22Rv1 (cell line): ENCODE measurements at regions not wholly inside any gene's neighbourhood (a gene's known extent, or its start where the extent isn't known, plus 50 kb on each side); places are given as distances from the start of the nearest gene placed in this dataset.

Experiments
- H3K27ac ChIP-seq: fragments of 450-650 bp; 2 replicates; pipeline ENCODE4 v1.5.1; 2017
- ZFX ChIP-seq: fragments of 450-650 bp; IDR thresholded peaks from 2 replicates; pipeline ENCODE4 v1.6.1; 2017; ENCODE audit warnings: antibody characterized with exemption, borderline replicate concordance
- TF ChIP-seq, protein P1 (sequence below): fragments of 450-650 bp; IDR thresholded peaks from 2 replicates; pipeline ENCODE4 v1.5.1; 2017; ENCODE audit warnings: mild to moderate bottlenecking

DNA sequence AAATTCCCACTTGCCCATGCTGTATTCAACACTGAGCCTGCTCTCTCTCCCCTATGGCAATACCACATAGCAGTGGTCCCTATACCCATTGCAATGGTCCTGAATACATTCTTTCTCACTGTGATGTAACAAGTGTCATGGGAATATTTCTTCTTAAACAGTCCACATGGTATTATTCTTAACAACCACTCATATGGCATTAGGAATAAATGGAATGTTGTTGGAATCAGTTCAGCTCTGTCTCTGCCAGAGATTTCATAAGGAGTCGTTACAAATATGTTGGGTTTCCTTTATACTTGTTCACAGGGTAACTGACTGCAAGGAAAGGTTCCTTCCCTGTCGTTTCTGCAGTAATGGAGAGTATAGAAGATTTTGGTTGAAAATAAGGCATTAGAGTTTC is 128.3 kb upstream of the SPATA13 start:
- TF ChIP-seq, protein P1, sequence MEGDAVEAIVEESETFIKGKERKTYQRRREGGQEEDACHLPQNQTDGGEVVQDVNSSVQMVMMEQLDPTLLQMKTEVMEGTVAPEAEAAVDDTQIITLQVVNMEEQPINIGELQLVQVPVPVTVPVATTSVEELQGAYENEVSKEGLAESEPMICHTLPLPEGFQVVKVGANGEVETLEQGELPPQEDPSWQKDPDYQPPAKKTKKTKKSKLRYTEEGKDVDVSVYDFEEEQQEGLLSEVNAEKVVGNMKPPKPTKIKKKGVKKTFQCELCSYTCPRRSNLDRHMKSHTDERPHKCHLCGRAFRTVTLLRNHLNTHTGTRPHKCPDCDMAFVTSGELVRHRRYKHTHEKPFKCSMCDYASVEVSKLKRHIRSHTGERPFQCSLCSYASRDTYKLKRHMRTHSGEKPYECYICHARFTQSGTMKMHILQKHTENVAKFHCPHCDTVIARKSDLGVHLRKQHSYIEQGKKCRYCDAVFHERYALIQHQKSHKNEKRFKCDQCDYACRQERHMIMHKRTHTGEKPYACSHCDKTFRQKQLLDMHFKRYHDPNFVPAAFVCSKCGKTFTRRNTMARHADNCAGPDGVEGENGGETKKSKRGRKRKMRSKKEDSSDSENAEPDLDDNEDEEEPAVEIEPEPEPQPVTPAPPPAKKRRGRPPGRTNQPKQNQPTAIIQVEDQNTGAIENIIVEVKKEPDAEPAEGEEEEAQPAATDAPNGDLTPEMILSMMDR = no peak
- no peak for TF ChIP-seq ZFX
- no peak overlapping the region for H3K27ac ChIP-seq

- TF ChIP-seq ZFX = no peak
- TF ChIP-seq, protein P1 = no peak
These were observed 127.8 kb upstream of the SPATA13 start for GRCh38 chr13:24032674-24033073.

DNA sequence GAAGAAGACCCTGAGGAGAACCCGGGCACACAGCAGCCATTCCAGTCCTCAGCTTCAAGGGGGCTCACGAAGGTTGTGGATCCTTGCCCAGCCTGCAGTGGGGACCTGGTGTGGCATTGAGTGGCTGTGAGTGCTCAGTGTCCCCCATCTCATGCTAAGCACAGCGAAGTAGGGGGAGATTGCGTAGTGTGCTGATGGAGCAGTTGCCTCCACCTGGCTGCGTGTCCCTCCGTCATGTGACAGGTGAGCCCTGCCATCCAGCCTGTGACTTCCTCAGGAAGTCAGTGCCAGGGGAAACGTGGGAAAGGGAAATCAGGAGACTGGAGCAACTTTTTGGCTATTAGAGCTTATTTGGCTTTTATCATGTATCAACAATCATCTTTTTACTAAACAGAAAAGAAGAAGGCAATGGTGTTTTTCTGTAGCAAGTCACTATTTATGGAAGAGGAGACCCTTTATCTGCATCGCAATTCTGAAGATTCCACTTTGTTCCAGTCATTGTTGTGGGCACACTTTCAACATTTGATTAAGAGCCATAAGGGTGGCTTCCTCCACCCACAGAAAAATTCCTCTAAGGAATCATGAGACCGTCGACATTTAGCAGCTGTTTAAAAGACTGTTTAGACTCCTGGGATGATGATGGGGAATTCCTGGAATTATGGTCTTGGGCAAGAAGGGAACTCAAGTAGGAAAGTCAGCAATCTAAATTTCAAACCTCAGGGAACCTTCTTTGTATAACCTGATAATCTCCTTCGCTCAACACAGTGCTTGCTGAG is 126.8 kb upstream of the SPATA13 start:
- no peak overlapping the region for H3K27ac ChIP-seq
- TF ChIP-seq, protein P1 = no peak
- TF ChIP-seq ZFX = no peak

More at GRCh38 chr13:24032674-24033073, 127.8 kb upstream of the SPATA13 start:
- no peak overlapping the region for H3K27ac ChIP-seq

DNA sequence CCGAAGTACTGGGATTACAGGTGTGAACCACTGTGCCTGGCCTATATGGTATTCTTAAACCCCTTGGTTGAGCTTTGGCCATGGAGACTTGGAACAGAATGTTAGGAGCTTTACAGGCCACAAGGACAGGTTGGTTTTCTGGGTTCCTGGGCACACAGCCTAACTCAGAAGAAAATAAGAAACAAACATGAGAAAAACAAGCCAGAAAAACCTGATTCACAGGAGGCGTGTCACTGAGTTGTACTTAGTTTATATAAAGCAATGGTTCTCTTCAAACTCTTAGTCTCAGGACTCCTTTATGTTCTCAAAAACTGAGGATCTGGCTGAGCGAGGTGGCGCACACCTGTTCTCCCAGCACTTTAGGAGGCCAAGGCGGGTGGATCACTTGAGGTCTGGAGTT is 125.1 kb upstream of the SPATA13 start:
- no peak overlapping the region for H3K27ac ChIP-seq
- TF ChIP-seq, protein P1 = no peak
- no peak for TF ChIP-seq ZFX

GRCh38 chr13:24036115-24036514 is 124.4 kb upstream of the SPATA13 start:
- H3K27ac ChIP-seq = no peak overlapping the region
- TF ChIP-seq, protein P1 = no peak
- TF ChIP-seq ZFX = no peak

- no peak overlapping the region for H3K27ac ChIP-seq
- no peak for TF ChIP-seq ZFX
- TF ChIP-seq, protein P1 = no peak
These were observed 122.1 kb upstream of the SPATA13 start for GRCh38 chr13:24038405-24038804.

DNA sequence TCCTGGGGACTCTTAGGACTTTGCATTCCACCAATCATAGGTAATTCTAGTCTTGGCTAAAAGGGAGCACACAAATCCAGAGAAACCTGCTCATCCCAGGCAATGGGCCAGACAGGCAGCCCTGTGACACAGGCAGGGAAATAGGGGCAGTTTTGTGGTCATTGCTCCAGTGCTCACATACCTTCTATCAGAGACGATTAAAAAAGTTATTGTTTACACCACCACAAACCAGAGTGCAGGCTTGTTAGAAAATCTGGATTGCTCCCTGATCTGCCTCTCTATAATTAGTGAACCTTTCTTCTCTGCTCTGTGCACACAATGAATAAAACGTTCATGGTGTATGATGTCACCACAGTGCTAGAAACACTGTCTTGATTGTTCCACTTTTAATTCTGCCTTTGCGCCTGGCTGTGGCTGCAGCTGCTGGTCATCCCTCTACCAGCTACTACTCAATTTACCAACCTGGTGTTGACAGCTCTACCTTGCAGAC is 121.6 kb upstream of the SPATA13 start:
- no peak for TF ChIP-seq ZFX
- TF ChIP-seq, protein P1 = no peak

More for the DNA sequence above, 121.6 kb upstream of the SPATA13 start:
- no peak overlapping the region for H3K27ac ChIP-seq
